ENCODE measurements at regions not wholly inside any gene's neighbourhood (a gene's known extent, or its start where the extent isn't known, plus 50 kb on each side); places are given as distances from the start of the nearest gene placed in this dataset.

GRCh38 chr2:129297430-129297829, 682.0 kb upstream of the RAB6C start:
- H3K4me3 ChIP-seq (ENCODE audit: low read depth, low read length) = no peak overlapping the region
- no peaks in the 10 kb centered on the region; the same call in 1 of the 2 replicates for H3K27me3 ChIP-seq (replicated peaks; ENCODE audit: control insufficient read depth, insufficient read depth, low read length)
- TF ChIP-seq CTCF (IDR thresholded peaks at IDR 0.05; ENCODE audit: insufficient read depth in 1 of 2, low read depth in 1 of 2, low read length in 1 of 2, severe bottlenecking in 1 of 2, unreplicated experiment in 1 of 2) = no peak
- H3K4me1 Mint-ChIP-seq (ENCODE audit: low read depth, unreplicated experiment) = no peaks in the 10 kb centered on the region
- intact Hi-C loops (cut with micrococcal nuclease; ENCODE audit: unreplicated experiment) = no loop called here
- no peak for DNase-seq
- BruUV-seq (replicated peaks) = no TSS peak
- H3K27me3 Mint-ChIP-seq (ENCODE audit: insufficient read depth, unreplicated experiment) = peaks cover 20% of the 10 kb centered on the region
- ChIA-PET POLR2A (no interaction called here), CTCF (no interaction called here)
- H3K9me3 Mint-ChIP-seq (ENCODE audit: unreplicated experiment) = no peaks in the 10 kb centered on the region
- no peaks in the 10 kb centered on the region for H3K36me3 ChIP-seq (ENCODE audit: control insufficient read depth, insufficient read depth, low read length)
- H3K4me1 ChIP-seq = no peaks in the 10 kb centered on the region
- H3K4me3 Mint-ChIP-seq (ENCODE audit: unreplicated experiment) = no peak overlapping the region
- no peaks in the 10 kb centered on the region for H3K36me3 Mint-ChIP-seq (ENCODE audit: insufficient read depth, unreplicated experiment)
- H3K27ac Mint-ChIP-seq (ENCODE audit: unreplicated experiment) = no peak overlapping the region
- H3K9me3 ChIP-seq = no peaks in the 10 kb centered on the region

DNA sequence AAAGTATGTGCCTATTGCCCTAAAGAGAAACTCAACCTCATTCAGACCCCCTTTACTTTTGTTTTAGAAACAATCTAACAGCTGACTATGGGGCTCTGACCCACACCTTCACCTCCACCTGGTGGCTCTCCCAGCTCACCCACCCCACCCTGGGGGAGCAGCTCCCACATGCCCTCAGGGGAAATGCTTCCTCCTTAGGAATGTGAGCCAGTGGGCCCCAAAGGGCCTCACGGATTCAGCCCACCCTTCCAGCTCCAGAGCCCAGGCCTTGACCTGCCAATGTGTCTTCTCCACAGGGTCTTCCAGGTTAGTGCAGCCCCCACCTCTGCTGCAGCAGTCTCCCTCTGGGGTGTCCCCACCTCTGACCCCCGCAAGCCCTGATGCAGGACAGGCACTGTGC, 680.1 kb upstream of the RAB6C start:
- no peaks in the 10 kb centered on the region for H3K9me3 Mint-ChIP-seq (ENCODE audit: unreplicated experiment)
- no peak for TF ChIP-seq CTCF (IDR thresholded peaks at IDR 0.05; ENCODE audit: insufficient read depth in 1 of 2, low read depth in 1 of 2, low read length in 1 of 2, severe bottlenecking in 1 of 2, unreplicated experiment in 1 of 2)
- BruUV-seq (replicated peaks) = no TSS peak
- ChIA-PET POLR2A (no interaction called here), CTCF (no interaction called here)
- H3K36me3 ChIP-seq (ENCODE audit: control insufficient read depth, insufficient read depth, low read length) = no peaks in the 10 kb centered on the region
- H3K27me3 Mint-ChIP-seq (ENCODE audit: insufficient read depth, unreplicated experiment) = peaks cover 25% of the 10 kb centered on the region
- H3K4me1 Mint-ChIP-seq (ENCODE audit: low read depth, unreplicated experiment) = no peaks in the 10 kb centered on the region
- no peaks in the 10 kb centered on the region for H3K36me3 Mint-ChIP-seq (ENCODE audit: insufficient read depth, unreplicated experiment)
- H3K4me3 ChIP-seq (ENCODE audit: low read depth, low read length) = no peak overlapping the region
- DNase-seq = no peak
- H3K9me3 ChIP-seq = no peaks in the 10 kb centered on the region
- intact Hi-C loops (cut with micrococcal nuclease; ENCODE audit: unreplicated experiment) = no loop called here
- H3K4me3 Mint-ChIP-seq (ENCODE audit: unreplicated experiment) = no peak overlapping the region
- no peaks in the 10 kb centered on the region; the same call in 1 of the 2 replicates for H3K27me3 ChIP-seq (replicated peaks; ENCODE audit: control insufficient read depth, insufficient read depth, low read length)
- no peaks in the 10 kb centered on the region for H3K4me1 ChIP-seq
- no peak overlapping the region for H3K27ac Mint-ChIP-seq (ENCODE audit: unreplicated experiment)

- BruUV-seq (replicated peaks) = no TSS peak
- TF ChIP-seq CTCF (IDR thresholded peaks at IDR 0.05; ENCODE audit: insufficient read depth in 1 of 2, low read depth in 1 of 2, low read length in 1 of 2, severe bottlenecking in 1 of 2, unreplicated experiment in 1 of 2) = no peak
- POLR2A ChIA-PET = no interaction called here
Measured at GRCh38 chr2:129299756-129300155, 679.7 kb upstream of the RAB6C start.

More at GRCh38 chr2:129299756-129300155, 679.7 kb upstream of the RAB6C start:
- Mint-ChIP-seq H3K27ac (ENCODE audit: unreplicated experiment) (no peak overlapping the region), H3K9me3 (ENCODE audit: unreplicated experiment) (no peaks in the 10 kb centered on the region), H3K36me3 (ENCODE audit: insufficient read depth, unreplicated experiment) (no peaks in the 10 kb centered on the region), H3K4me1 (ENCODE audit: low read depth, unreplicated experiment) (no peaks in the 10 kb centered on the region), H3K27me3 (ENCODE audit: insufficient read depth, unreplicated experiment) (peaks cover 25% of the 10 kb centered on the region), H3K4me3 (ENCODE audit: unreplicated experiment) (no peak overlapping the region)
- Histone ChIP-seq H3K4me3 (ENCODE audit: low read depth, low read length) (no peak overlapping the region), H3K36me3 (ENCODE audit: control insufficient read depth, insufficient read depth, low read length) (no peaks in the 10 kb centered on the region), H3K4me1 (no peaks in the 10 kb centered on the region), H3K9me3 (no peaks in the 10 kb centered on the region), H3K27me3 (replicated peaks; ENCODE audit: control insufficient read depth, insufficient read depth, low read length) (no peaks in the 10 kb centered on the region; the same call in 1 of the 2 replicates)
- CTCF ChIA-PET = no interaction called here
- intact Hi-C loops (cut with micrococcal nuclease; ENCODE audit: unreplicated experiment) = no loop called here
- no peak for DNase-seq

Measured in Caco-2 (cell line).